ENCODE measurements at regions not wholly inside any gene's neighbourhood (a gene's known extent, or its start where the extent isn't known, plus 50 kb on each side); places are given as distances from the start of the nearest gene placed in this dataset.
"Not testable (repeated sequence)": the region's sequence is repeated elsewhere in the genome, so short reads cannot be mapped to it uniquely, and the experiment has no call there.

DNA sequence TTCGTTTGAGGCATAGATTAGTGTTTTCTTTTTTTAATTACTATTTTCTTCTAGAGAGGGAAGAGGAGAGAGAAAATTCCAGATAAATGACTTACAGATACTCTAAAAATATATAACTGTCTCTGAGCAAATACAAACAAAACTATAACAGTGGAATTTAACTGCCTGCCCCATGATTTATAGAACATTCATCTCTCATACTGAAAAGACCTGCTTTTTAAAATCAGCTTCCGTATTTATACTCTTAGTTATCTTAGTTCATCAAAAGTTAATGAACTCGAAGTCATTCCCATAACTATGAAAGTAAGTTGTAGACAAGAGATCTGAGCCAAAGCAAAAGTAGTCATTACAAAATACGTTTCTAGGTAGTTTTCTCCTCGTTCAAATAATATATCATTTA lies 123.8 kb upstream of the DMRT1 start:
- DNase-seq = no peak

GRCh38 chr9:720239-720881 lies 121.1 kb upstream of the DMRT1 start:
- no peak for DNase-seq

GRCh38 chr9:722388-722980 lies 119.0 kb upstream of the DMRT1 start:
- no peak for DNase-seq

DNA sequence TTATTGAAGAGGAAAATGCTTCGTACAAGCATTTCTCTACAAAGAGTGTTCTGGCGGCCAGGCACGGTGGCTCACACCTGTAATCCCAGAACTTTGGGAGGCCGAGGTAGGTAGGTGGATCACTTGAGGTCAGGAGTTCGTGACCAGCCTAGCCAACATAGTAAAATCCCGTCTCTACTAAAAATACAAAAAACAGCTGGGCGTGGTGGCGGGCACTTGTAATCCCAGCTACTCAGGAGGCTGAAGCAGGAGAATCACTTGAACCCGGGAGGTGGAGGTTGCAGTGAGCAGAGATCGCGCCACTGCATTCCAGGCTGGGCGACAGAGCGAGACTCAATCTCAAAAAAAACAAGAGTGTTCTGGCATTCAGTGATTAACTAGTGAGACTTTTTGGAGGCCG lies 117.0 kb upstream of the DMRT1 start:
- not testable (repeated sequence) for DNase-seq

DNA sequence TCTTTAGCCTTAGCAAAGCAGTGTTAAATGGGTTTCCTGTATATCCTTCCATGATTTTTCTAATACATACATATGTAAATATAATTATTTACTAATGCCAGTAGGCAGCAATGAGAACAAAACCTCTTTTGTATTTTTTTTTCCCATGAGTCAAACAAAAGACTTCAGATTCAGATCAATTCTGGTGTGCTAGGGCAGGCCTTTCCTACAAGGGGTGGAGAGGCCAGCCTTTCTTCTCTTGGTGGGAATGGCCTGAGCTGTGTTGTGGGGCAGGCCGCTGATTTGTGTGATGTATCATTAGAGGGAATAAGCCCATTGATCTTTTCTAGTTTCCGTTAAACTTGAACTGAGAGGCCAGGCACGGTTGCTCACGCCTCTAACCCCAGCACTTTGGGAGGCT lies 115.5 kb upstream of the DMRT1 start:
- no peak for DNase-seq

GRCh38 chr9:727767-728166 lies 113.7 kb upstream of the DMRT1 start:
- no peak for DNase-seq

GRCh38 chr9:728535-728934 lies 113.0 kb upstream of the DMRT1 start:
- no peak for DNase-seq

DNA sequence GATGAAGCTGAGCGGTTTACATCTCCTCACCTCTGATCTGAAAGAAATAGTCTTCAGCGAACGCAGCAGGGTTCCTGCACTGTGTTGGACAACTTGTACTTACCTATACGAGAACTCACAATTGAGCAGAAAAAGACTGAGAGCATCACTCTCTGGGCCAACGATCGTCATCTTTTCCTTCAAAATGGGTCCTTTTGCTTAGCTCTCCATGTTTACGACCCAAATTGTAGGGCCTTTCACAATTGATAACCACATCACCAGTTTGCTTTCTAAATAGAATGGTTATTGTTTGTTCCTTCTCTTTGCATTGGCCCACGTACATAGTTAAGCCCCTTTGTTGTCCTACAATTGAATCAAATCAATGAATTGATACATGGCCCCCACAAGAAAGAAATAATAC lies 110.0 kb upstream of the DMRT1 start:
- no peak for DNase-seq

DNA sequence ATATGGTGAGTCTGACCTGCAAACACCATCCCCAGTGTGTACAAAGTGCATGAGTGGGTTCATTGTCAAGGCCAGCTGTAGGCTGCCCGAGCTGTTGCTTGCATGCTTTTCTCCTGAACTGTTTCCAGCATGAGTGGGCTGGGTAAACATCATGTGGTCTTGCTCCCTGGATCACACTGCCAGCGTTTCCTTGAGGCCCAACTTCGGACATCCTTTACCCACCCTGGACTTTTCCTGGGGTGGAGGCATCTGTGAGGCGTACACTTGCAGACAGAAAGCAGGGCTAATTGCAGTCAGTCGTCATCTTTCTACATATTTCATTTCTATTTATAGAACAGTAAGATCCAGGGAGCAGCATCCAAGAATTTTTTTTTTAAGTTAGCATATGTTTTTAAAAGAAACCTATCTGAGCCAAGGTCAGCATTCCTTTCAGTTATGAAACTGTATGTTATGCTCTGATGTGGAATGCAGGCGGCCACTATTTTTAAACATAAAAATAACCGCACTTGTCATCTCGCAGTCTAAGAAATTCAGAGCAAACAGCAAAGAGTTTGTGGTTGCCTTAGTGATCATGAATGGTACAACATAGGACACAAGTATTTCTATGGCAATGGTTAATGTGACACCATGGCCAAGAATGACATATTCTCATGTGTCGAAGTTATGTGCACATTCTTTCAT lies 106.5 kb upstream of the DMRT1 start:
- DNase-seq = no peak

DNA sequence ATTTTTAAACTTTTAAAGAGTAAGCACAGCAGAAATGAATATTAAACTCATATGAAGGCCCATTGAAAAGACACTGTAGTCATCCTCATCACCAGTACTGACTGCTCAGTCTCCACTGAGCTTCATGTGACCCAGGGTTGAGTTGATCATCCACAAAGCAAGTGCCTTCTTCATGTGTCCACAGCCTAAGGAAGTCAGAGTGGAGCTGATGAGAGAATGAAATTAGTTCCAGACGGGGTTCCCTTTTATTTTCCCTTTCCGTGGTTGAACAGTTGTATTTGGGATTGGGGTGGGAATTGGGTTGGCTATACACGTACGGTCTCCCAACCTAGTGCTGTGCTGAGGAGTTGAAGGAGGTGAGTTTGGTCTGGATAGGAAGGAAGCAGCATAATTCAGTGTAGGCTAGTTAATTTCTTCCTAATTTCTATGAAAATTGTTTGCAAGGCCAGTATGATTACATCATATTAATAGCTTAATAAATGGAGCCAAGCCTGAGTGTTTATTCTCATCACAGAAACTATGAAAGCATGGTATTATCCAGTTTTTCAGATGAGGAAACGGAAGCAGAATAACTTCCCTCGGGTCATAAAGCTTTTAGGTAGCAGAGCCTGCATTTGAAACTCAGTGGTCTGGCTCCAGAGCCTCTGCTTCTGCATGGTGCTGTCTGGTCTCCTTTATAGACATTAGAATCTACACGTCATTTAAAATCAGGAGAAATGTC lies 103.9 kb upstream of the DMRT1 start:
- DNase-seq = no peak

GRCh38 chr9:738209-738915 lies 103.1 kb upstream of the DMRT1 start:
- no peak for DNase-seq

DNA sequence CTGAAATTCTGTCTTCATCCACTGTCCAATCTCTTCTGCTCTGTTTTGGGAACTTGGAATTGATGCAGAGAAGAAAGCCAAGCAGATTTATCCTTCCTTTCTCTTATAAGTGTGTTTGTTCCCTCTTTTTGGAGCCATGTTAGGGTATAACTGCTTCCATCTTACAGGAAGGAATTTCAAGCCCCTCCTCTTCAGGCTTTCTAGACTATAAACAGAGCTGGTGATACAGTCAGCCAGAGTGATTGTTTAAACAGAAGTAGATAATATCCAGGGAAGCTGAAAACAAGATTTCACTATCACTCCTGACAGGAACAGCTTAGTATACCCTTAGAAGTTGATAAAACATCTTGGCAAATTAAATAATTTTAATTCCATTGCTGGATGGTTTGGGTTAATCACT lies 102.1 kb upstream of the DMRT1 start:
- no peak for DNase-seq

DNA sequence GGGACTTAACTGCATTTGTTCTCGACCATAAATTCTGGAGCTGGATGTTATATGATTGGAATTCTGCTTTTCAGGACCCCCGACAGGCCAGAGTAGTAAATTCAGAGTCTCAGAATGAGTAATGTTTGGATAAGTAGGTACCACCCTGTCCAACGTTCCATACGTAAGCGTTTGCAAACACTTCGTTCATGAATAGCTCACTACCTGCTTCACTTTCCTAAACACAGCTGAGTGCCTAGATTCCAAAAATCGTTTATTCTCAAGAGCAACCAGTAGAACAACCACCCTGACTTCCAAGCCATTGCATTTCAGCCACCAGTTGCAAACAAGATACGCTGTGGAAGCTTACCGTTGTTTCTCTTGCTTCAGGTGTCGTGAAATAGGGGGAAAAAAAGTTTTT lies 101.3 kb upstream of the DMRT1 start:
- no peak for DNase-seq

GRCh38 chr9:742104-742503 lies 99.4 kb upstream of the DMRT1 start:
- DNase-seq = no peak

DNA sequence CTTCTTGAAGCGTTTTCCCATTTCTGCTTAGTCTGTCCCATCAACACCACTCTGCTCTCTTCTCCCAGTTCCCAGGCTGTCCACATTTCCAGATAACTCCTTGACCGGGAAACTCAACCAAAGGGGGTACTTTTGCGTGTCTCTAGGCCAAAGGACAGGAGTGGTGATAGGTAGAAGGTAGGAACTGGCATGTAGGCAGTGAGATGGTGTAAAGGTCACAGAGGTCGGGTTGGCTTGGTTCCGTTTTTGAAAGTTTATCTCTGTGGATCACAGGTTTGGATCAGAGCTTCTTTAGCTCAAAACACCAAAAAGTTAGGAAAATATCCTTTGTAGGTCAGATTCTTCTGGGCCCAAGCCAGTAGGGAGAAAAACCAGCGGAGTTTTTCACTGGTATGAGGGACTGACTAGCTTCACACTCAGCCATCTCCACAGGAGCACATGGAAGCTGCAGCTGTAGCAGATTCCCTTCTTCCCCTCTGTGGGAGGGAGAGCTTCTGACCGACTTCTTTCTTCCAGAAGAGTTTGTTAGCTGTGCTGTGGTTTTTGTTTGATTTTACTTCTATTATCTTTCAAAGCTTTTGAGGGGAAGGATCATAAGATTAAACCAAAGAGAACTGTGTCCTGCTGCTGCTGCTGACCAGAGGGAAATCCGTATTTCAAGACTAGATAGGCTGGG lies 98.4 kb upstream of the DMRT1 start:
- no peak for DNase-seq

GRCh38 chr9:744046-744712 lies 97.3 kb upstream of the DMRT1 start:
- DNase-seq = no peak

GRCh38 chr9:744790-745484 lies 96.6 kb upstream of the DMRT1 start:
- DNase-seq = no peak

- DNase-seq = no peak
Measured at GRCh38 chr9:745761-746380, 95.6 kb upstream of the DMRT1 start.

- no peak for DNase-seq
Measured at GRCh38 chr9:746661-747434, 94.6 kb upstream of the DMRT1 start.

DNA sequence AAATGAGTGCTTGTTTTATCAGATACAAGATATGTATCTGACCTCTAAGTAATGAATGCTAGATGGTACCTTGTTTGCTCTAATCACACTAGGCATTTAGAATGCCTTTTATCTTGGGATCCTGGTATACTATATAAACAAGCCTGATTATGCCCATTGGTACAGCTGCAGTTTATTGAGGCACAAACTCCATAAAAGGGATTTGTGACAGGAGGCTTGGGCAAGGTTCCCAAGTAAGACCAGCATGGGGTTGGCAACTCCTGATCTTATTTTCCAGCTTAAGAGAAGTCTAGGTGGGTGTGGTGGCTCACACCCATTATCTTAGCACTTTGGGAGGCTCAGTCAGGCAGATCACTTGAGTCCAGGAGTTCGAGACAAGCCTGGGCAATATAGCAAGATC lies 93.9 kb upstream of the DMRT1 start:
- no peak for DNase-seq

Data from NCI-H2081 (cell line).